ENCODE measurements at regions not wholly inside any gene's neighbourhood (a gene's known extent, or its start where the extent isn't known, plus 50 kb on each side); places are given as distances from the start of the nearest gene placed in this dataset.

- H3K27me3 ChIP-seq (ENCODE audit: control insufficient read depth, insufficient read depth, low read length) = peaks cover 21% of the 10 kb centered on the region
- H3K56ac ChIP-seq (ENCODE audit: extremely low read depth, insufficient read depth, low read length) = no peak overlapping the region
- ATAC-seq (ENCODE audit: low read depth) = no peak
- H3K79me1 ChIP-seq (ENCODE audit: low read depth in 1 of 2, low read length in 2 of 2) = no peaks in the 10 kb centered on the region
- intact Hi-C loops (cut with micrococcal nuclease) = no loop called here
- in situ Hi-C loops (cut with MboI; ENCODE audit: low sequenced_read_pairs) = no loop called here
- no CpG with 5 or more reads among the region's 2 CpGs for WGBS, 2 experiments (ENCODE audit: extremely low coverage in 2 of 2, insufficient read length in 1 of 2)
- no peak overlapping the region for H3K9ac ChIP-seq (ENCODE audit: low read depth, low read length)
- H2BK120ac ChIP-seq (ENCODE audit: low read depth, low read length) = no peak overlapping the region
- H3K4me1 ChIP-seq (ENCODE audit: control insufficient read depth, insufficient read depth, low read length) = peaks cover 2% of the 10 kb centered on the region; the same call in 1 of the 2 replicates
- H2BK20ac ChIP-seq (ENCODE audit: low read depth, low read length) = no peak overlapping the region
- H3K23ac ChIP-seq (ENCODE audit: low read depth, low read length) = no peak overlapping the region
- no peak overlapping the region for H3K27ac ChIP-seq (ENCODE audit: insufficient read depth, low read length)
- no TSS peak for BruUV-seq (replicated peaks)
- 0 out of 2 replicates have a peak, but pooled peaks cover 2% of the 10 kb centered on the region for H3K9me1 ChIP-seq (ENCODE audit: insufficient read depth, low read length)
- H2AK9ac ChIP-seq (replicated peaks; ENCODE audit: low read depth, low read length, poor library complexity) = no peak overlapping the region
- H2BK15ac ChIP-seq (ENCODE audit: low read depth, low read length) = no peak overlapping the region
- H3K4ac ChIP-seq (ENCODE audit: low read depth, low read length) = no peak overlapping the region
- H3K9me3 ChIP-seq (ENCODE audit: control insufficient read depth, insufficient read depth, low read length) = no peaks in the 10 kb centered on the region
- DNase-seq = no peak
- H4K20me1 ChIP-seq (ENCODE audit: insufficient read depth, low read length) = no peaks in the 10 kb centered on the region
- no peak overlapping the region for H2AK5ac ChIP-seq (ENCODE audit: low read depth, low read length)
- H3K18ac ChIP-seq (ENCODE audit: low read depth, low read length) = no peak overlapping the region
- no peak overlapping the region for H3K4me2 ChIP-seq (ENCODE audit: low read depth, low read length)
- dilution Hi-C loops (cut with HindIII; ENCODE audit: low sequenced_read_pairs, unreplicated experiment) = no loop called here
- H2AFZ ChIP-seq (replicated peaks; ENCODE audit: low read length, poor library complexity) = no peak overlapping the region
- no peak overlapping the region for H4K91ac ChIP-seq (ENCODE audit: insufficient read depth, low read depth, low read length)
- no peak overlapping the region for H2BK5ac ChIP-seq (ENCODE audit: low read depth, low read length, poor library complexity, severe bottlenecking)
- no peak overlapping the region for H3K14ac ChIP-seq (replicated peaks; ENCODE audit: low read depth, low read length)
- ChIA-PET POLR2A (ENCODE audit: unreplicated experiment) (interaction anchor here (0.6 kb wide), 1 partner anchor 1087 kb away, joined by 4 read pairs; the partner anchor contains the start of gene KLRC1), CTCF (interaction anchor here (0.9 kb wide), 1 partner anchor 817 kb away, joined by 3 read pairs; the partner anchor contains the start of gene BORCS5)
- no peak overlapping the region for H4K5ac ChIP-seq (ENCODE audit: low read depth, low read length)
- H3K4me3 ChIP-seq (ENCODE audit: insufficient read depth, low read depth, low read length) = no peak overlapping the region
- H3K36me3 ChIP-seq (ENCODE audit: control insufficient read depth, insufficient read depth, low read length) = no peaks in the 10 kb centered on the region
- no peak overlapping the region for H4K8ac ChIP-seq (ENCODE audit: low read depth in 2 of 2, low read length in 2 of 2)
- no peak for TF ChIP-seq NFE2L2 (IDR thresholded peaks at IDR 0.05; ENCODE audit: low read depth, low read length)
- no peak for TF ChIP-seq FOS (IDR thresholded peaks at IDR 0.05; ENCODE audit: low read depth, low read length)
- TF ChIP-seq SMC3 (IDR thresholded peaks at IDR 0.05; ENCODE audit: low read depth, low read length) = no peak
- TF ChIP-seq RFX5 (IDR thresholded peaks at IDR 0.05; ENCODE audit: low read depth, low read length) = no peak
- TF ChIP-seq, protein P1, sequence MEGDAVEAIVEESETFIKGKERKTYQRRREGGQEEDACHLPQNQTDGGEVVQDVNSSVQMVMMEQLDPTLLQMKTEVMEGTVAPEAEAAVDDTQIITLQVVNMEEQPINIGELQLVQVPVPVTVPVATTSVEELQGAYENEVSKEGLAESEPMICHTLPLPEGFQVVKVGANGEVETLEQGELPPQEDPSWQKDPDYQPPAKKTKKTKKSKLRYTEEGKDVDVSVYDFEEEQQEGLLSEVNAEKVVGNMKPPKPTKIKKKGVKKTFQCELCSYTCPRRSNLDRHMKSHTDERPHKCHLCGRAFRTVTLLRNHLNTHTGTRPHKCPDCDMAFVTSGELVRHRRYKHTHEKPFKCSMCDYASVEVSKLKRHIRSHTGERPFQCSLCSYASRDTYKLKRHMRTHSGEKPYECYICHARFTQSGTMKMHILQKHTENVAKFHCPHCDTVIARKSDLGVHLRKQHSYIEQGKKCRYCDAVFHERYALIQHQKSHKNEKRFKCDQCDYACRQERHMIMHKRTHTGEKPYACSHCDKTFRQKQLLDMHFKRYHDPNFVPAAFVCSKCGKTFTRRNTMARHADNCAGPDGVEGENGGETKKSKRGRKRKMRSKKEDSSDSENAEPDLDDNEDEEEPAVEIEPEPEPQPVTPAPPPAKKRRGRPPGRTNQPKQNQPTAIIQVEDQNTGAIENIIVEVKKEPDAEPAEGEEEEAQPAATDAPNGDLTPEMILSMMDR (conservative IDR thresholded peaks at IDR 0.05; ENCODE audit: low read depth, low read length) = no peak
Observed at GRCh38 chr12:11540156-11540555, 109.3 kb upstream of the ETV6 start.
